ENCODE measurements at regions not wholly inside any gene's neighbourhood (a gene's known extent, or its start where the extent isn't known, plus 50 kb on each side); places are given as distances from the start of the nearest gene placed in this dataset.
A peak's percentile ranks its signal among the peaks of the same experiment; 100 is the strongest.
"Not testable (repeated sequence)": the region's sequence is repeated elsewhere in the genome, so short reads cannot be mapped to it uniquely, and the experiment has no call there.

DNA sequence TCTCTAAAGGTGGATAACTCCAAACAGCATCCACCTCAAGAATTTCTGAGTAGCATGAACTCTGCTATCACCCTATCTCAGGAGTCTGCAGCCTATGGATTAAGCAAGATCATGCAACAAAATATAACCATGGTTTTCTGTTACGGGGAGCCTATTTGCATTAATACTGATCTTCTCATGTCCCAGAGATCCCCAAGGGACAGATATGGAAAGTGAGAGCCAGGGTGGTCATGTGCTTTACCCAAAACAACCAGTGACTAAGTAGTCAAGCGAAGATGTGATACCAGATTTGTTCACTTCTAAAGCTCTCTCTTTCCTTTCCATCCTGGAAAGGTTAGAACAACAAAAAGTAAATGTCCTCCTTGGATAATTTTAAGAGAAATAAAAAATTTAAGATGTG, 125.1 kb downstream of the PRRX1 start:
- no peak for DNase-seq (ENCODE audit: low read depth)

DNA sequence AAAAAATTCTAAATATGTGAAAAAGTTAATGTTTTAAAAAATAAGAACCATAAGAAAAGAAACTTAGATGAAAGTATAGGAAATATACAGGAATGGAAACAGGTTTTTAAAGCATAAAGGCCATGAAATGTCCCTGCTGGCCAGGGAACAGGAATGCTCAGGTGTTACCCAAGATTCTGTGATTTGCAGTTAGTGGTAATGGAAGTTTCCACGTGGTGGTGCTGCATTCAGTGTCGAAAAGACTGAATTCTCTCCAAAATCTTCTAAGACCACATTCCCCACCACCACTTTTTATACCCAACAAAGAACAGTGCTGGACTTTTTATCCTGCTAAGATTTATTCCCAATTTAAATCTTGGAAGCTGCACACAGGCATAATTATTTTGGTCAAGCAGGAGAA, 126.2 kb downstream of the PRRX1 start:
- DNase-seq (ENCODE audit: low read depth) = no peak

DNA sequence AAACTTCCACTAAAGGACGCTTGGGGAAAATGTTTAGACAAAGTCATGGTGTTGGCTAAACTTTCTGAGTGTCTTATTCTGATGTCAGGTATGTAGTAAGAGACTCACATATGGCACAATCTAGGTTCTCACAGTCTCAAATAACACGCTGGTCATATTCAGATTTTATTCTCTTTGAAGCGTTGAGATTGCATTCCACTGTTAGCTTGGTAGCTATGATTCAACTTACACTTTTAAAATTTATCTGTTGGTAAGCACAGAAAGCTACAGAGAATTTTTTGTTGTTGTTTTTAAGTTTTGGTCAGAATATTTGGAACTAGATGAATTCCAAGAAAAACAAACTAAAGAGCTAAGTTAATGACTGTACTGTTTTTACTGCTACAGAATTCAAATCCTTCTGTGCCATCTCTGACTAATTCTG, 126.7 kb downstream of the PRRX1 start:
- DNase-seq (ENCODE audit: low read depth) = no peak

DNA sequence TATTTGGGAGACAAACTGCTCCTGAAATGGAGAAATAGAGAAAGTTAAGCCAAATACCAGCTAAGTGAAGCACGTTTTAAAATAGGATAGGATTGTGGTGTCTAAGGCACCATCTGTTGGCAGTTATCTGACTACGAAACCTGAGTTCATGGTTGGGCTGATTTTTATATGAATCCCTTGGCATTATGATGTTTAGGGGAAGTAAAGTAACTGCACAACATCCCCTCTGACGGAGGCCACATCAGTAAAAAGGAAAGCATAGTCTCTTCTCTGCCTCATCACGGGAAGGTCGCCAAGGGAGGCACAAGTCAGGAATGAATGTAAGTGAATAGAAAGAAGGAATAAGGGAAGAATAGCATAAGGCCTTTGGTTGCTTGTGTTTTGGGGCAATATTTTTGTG, 128.0 kb downstream of the PRRX1 start:
- peak; percentile 17 for DNase-seq (ENCODE audit: low read depth)

DNA sequence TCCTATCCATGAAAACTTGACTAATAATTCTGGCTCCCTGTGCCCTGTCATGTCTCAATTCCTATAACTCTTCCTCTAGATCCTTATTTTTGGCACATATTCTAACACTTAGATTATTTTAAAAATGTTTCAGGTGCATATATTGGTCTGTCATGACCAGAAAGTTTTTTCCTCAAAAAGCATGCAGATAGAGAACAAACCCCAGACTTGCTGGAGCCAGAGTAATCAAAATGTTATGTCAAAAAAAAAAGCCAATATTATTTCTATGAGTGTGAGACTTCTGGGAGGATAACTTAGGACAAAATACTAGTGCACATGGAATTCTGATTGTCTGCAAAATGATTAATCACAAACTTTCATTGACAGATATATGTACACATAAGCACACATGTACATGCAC, 135.1 kb upstream of the MROH9 start:
- no peak for DNase-seq (ENCODE audit: low read depth)

DNA sequence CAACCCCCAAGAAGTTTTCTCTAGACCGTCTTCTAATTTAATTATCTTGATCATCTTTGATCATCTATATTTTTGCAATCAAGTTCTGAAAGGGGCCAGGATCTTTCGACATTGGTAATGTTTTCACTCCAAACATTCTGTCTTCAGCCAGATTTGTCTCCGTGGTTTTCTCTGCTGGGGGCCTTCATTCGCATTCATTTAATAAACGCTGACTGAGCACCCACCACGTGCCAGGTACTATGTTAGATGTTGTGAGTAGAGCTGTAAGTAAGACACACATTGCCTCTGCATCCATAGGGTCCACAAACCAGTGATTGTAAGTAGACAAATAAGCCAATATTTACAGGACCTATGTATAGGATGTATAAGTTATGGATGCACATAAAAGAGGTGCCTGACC, 134.5 kb upstream of the MROH9 start:
- DNase-seq (ENCODE audit: low read depth) = no peak

DNA sequence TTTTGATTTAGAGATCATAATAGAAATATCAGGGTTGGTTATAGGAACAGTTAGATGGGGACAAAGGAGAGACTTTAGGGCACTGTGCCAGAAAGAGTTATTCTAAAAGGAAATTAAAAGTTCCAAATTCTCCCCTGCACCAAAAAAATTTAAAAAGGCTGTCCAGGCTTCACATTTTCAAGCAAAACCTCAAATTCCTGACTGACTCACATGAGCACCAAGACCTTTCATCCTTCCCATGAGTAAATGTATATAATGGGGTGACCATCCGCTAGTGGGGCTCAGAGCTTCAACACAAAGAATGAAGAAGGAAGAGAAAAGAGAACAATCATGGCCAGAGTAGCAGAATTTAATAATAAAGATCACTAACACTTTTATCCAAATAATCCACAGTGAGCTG, 131.6 kb upstream of the MROH9 start:
- no peak for DNase-seq (ENCODE audit: low read depth)

DNA sequence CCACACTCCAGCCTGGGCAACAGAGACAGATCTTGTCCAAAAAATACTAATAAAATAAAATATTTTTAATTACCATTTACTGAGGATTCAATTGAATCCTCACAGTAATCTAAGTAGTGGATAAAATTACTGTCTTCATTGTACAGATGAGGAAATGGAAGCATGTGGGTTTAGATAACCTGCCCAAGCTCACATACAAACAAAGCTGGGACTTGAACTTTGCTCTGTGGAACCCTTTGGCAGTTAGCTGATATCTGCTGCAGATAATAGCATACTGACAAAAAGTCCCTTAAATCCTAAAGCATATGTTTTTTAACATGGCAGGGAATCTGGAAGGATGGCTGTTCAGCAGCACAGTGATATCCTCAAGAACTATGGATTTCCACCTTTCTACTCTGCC, 130.9 kb upstream of the MROH9 start:
- DNase-seq (ENCODE audit: low read depth) = no peak

DNA sequence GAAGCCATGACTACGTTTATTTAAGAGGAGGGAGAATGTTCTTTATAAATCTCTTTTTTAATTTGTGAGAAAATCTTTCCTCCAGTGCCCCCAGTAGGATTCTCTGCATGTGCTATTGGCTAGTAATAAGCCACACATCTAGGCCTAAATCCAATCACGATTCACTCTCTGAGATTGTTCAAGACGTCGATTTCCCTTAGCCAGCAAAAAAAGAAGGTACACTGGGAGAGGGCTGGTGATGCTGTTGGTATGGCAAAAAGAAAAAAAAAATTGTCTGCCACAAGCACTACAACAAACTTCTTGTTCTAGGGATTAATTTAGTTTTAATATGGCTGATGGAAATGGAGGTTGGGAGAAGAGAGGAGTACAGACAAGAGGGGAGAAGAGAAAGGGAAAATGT, 130.5 kb upstream of the MROH9 start:
- DNase-seq (ENCODE audit: low read depth) = no peak

DNA sequence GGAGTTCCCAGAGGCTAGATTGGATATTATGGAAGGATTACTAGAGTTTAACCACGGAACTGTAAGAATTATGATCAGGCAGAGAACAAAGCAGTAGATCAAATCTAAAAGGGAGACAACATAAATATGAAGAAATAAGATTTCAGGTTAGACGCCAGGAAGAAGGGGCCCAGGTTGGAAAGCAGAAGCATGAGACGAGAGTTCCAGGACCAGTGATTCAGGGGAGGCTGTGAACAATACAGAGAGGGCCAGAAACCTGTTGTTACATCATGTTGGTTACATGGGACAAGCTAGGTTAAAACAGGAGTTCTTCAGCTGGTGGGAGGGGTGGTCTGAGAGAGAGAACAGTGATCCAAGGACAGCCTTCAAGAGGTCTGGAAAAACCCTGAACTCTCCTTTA, 128.4 kb upstream of the MROH9 start:
- DNase-seq (ENCODE audit: low read depth) = no peak

DNA sequence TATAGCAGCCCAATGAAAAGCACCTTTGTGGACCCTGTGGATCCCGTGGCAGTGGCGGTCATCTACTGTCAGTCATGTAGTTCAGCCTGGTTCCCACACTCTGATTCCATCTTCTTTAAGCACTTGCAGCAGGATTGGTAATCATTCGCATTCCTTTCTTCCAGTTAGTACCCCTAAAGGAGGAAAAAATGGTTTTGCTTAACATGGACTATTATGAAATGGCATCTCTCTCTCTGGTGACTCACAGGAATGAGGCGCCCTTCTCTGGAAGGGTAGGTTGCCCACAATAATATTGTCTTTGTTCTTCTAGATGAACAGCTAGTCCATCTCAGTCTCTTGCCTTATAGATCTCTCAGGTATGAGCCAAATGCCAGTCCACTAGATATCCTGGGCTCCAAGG, 127.9 kb upstream of the MROH9 start:
- DNase-seq (ENCODE audit: low read depth) = peak; percentile 27

DNA sequence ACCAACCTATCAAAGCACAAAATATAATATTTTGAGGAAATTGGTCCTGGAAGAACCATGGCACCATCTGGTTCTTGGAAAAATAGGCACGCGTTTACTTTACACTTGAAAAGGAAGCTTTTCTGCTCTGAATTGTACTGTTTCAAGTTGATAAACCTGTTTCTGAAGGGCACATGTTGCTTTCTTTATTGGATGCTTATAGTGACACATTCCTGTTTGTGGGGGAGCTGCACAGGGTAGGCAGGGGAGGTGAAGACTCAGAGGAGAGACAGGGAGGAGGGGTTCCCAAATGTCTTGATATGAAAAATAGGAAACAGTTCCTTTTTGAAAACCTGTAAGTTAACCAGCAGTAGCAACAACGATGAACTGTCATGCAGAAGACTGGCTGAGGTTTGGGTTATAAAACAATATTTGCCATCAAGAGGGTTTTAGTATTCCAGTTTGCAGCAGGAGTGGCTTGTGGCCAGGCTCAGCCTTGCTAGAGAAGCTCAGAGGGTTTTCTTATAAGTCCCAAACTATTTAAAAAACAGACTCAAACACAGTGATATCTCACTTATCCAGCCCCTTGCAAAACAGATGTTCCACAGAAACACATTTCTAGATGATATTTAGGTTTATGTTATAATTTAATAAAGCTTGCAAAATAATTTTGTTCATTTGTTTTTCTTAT, 127.0 kb upstream of the MROH9 start:
- no peak for DNase-seq (ENCODE audit: low read depth)

DNA sequence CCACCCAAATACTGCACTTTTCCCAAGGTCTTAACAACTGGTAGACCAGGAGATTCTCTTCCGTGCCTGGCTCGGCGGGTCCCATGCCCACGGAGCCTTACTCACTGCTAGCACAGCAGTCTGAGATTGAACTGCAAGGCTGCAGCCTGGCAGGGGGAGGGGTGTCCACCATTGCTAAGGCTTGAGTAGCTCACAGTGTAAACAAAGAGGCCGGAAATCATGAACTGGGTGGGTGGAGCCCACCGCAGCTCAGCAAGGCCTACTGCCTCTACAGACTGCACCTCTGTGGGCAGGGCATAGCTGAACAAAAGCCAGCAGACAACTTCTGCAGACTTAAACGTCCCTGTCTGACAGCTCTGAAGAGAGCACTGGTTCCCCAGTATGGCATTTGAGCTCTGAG, 124.3 kb upstream of the MROH9 start:
- not testable (repeated sequence) for DNase-seq (ENCODE audit: low read depth)

DNA sequence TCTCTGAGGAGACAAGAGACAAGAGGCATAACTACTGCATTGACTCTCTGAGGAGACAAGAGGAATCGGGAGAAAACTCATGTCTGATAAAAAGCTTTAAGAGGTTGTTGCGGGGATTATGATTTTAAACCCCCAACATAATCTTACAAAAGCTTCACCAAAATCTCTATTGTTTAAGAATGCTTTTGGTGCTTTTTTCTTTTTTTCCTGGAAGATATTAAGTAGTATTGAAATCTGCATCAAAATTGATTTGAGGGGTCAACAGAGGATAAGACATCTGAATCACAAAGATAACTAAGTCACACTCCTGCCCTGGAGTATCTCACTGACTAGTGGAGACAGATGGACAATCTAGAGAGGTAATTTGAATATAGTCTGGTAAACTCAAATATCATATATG, 115.6 kb upstream of the MROH9 start:
- no peak for DNase-seq (ENCODE audit: low read depth)

DNA sequence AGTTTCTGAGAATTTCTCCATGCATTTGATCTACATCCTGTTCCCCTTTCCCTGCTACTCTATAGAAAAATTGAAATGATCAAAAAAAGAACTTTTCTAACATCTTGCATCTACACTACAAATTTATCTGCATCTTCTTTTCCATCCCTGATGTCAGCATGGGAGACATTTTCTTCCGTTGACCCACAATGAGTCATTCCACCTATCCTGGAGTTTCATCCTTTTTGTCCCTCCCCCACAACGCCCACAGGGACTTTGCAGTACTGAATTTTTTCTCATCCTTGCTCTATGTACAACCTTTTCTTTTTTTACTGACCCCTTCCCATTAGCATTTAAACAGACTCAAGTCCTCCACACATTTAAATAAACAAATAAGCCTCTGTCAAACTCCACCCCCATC, 112.2 kb upstream of the MROH9 start:
- DNase-seq (ENCODE audit: low read depth) = no peak

DNA sequence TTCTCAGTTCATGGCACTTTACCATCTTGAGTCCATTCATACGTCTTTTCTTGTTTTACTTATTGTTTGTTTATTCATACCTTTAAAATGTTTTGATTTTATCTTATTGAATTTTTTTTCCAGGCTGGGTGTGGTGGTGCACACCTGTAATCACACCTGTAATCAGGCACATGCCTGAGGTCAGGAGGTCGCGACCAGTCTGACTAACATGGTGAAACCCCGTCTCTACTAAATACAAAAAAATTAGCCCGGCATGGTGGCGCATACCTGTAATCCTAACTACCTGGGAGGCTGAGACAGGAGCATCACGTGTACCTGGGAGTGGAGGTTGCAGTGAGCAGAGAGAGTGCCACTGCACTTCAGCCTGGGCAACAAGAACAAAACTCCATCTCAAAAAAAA, 104.1 kb upstream of the MROH9 start:
- no peak for DNase-seq (ENCODE audit: low read depth)

DNA sequence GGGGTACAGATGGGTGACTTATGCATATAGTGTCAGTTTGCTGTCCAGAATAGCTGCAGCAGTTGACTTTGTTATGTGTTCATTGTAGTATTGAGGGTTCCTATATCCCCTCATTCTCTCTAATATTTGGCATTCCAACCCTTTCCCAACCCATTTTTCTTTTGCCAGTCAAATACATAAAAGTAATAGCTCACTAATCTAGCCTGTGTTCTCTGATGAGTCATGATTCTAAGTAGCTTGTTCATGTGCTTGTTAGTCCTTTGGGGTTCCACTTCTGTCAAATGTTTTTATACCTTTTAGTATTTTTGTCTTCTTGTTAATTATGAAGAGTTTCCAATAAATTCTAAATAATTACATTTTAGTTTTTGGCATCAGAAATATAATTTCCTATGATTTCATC, 99.2 kb upstream of the MROH9 start:
- no peak for DNase-seq (ENCODE audit: low read depth)

DNA sequence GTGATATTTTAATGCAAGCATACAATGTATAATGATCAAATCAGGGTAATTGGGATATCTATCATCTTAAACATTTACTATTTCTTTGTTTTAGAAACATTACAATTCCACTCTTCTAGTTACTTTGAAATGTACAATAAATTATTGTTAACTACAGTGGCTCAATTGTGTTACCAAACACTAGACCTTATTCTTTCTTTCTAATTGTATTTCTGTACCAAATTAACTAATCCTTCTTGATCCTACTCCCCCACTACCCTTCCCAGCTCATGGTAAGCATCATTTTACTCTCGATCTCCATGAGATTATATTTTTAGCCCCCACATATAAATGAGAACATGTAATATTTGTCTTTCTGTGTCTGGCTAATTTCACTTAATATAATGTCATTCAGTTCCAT, 95.0 kb upstream of the MROH9 start:
- DNase-seq (ENCODE audit: low read depth) = no peak

DNA sequence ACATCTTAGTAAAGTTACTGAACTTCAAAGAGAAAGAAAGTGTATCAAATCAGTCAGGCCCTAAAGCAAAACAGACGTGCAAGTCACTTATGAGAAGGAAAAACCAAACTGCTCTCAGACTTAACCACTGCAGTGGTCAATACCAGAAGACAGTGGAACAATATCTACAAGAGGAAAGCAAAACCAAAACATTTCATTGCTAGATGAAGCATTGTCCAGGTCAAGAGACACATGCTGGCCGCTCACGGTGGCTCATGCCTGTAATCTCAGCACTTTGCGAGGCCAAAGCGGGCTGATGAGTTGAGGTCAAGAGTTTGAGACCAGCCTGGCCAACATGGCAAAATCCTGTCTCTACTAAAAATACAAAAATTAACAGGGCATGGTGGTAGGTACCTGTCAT, 82.0 kb upstream of the MROH9 start:
- DNase-seq (ENCODE audit: low read depth) = no peak

DNA sequence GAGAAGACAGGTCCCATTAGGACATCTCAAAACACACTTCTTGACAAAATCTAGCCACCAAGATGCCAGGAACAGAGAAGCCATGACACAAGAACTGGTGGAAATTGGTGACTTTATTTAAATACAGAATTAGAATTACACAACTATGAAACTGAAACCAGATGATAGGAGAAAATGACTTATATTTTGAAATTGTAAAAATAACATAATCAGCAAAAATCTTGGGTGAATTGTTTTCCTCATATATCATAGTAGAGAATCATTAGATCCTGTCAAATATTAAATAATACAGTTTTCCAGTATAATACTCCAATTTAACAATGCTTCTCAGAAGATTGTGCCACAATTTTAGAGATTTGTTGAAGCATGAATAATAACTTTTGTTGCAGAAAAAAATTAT, 81.5 kb upstream of the MROH9 start:
- DNase-seq (ENCODE audit: low read depth) = no peak

DNA sequence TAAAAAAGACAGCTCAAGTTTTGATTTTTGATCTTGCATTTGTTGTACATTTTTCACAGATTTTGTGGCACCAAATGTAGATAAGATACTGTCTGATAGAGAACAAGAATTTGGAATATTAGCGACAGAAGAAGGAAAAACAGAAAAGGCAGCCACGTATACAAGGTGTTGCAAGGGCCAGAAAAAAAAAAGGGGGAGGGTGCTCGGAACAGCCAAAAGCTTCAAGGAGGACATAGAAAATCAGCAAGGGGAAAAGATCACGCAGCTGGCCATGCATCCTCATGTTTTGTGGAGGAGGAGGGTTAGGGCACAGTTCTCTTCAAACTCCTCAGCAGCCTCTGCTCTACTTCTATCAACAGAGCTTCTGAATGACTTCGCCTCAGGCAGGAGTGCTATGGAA, 80.7 kb upstream of the MROH9 start:
- no peak for DNase-seq (ENCODE audit: low read depth)

DNA sequence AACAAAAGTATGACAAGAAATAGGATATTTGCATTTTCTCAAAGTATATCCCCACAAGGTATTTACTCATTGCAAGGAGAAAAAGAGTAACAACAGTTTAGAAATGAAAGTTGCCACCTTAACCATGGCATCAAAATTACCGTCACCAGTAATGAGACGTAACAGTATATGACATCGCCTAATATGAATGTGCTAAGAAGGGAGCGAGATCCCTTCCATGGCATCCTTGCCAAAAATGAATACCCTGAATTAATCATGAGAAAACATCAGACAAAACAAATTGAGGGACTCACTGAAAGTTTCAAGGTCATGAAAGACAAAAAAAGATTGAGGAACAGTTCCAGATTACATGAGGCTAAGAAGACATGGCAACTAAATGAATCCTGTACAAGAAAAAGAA, 78.9 kb upstream of the MROH9 start:
- DNase-seq (ENCODE audit: low read depth) = no peak

DNA sequence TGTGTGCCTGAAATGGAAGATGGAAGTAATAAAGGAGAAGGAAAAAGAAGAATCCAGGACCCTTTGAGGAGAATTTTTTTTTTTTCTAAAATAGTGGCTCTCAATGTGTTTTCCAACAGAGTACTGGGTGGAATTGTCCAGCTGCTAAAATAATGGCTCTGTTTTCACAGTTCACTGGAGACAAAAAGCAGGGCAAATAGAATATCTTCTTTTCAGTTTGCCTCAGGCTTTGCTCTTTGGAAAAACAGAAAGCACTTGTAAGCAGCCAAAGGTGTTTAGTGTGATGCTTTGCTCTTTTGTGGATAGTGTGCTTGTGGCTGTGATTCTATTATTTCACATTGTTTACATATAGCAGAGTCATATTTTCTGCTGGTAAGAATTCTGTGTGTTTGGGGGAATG, 77.4 kb upstream of the MROH9 start:
- no peak for DNase-seq (ENCODE audit: low read depth)

DNA sequence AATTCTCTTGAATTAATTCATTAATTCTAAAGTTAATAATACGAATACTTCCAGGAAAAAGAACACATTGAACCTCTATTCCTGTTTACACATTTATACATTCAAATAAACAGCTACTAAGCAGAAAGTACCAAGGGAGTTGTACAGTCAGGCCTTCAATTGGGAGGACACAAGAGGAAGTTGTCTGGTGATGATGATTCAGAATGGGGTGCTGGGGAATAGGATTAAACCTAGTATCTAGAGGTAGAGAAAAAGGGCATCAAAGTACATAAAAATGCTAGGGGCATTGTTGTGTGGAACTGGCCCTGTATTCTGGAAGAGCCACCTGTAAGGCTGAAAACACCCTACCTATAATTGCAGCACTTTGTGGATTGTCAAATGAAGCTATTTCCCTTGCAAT, 71.7 kb upstream of the MROH9 start:
- no peak for DNase-seq (ENCODE audit: low read depth)

DNA sequence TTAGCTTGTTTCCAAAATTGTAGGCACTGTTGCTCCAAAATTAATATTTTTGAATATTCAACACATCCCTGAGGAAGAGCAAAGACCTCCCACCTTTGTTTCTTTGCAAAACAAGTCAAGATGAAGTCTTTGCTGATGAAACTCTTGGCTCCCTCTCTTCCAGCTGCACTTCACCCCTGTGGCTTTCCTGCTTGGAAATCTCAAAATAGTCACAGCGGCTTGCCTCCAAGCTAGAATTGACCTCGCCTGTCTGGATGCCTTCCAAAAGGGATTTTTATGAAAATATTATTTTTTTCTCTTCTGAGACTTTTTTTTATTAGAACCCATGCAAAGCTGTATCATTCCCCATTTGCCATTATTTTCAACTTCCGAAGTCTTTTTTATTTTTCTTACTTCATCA, 71.1 kb upstream of the MROH9 start:
- peak; percentile 20 for DNase-seq (ENCODE audit: low read depth)

Measured in fibroblast of the conjunctiva (primary cell).